A549 (cell line): ENCODE measurements at regions not wholly inside any gene's neighbourhood (a gene's known extent, or its start where the extent isn't known, plus 50 kb on each side); places are given as distances from the start of the nearest gene placed in this dataset.

Experiments used
- ATAC-seq, 2 experiments: fragments of 200-7000 bp in 1 of 2; fragments of >200 bp in 1 of 2; cut with Nextera tagmentation in 1 of 2; cut with Tn5 transposase in 1 of 2; 3 replicates each; pipeline versions ENCODE4 v1.8.0 to v1.9.1; 2018 to 2020; ENCODE audit warnings: mild to moderate bottlenecking in 1 of 2, moderate library complexity in 1 of 2
- CTCF ChIA-PET: fragments of 300-600 bp; sonication (Branson Sonifier 250); formaldehyde crosslinking; extraction: SDS; loops from one replicate; lab custom pipeline; 2021; ENCODE audit warnings: antibody characterized with exemption, inconsistent platforms; lab: Yijun Ruan, JAX
- POLR2A ChIA-PET: fragments of 350-600 bp; formaldehyde crosslinking; extraction: SDS; loops from one replicate; lab custom pipeline; 2021; ENCODE audit warnings: antibody characterized with exemption, inconsistent platforms; lab: Yijun Ruan, JAX
- DNase-seq, 2 experiments: peaks; one replicate each; pipeline versions ENCODE4 v3.0.0 to v3.0.0-alpha.2; 2011 to 2016; ENCODE audit warnings: low read depth in 1 of 2, low spot score in 1 of 2
- FAIRE-seq: peaks from 2 replicates; lab custom pipeline; 2011; peaks lifted over from hg19 to GRCh38; lab: Jason Lieb, UNC
- H3K27ac ChIP-seq, 2 experiments: fragments of >200 bp; sonication (Bioruptor Twin); formaldehyde crosslinking; 3 replicates each; pipeline ENCODE4 v1.5.1; 2016 to 2017
- H3K4me1 ChIP-seq: fragments of >200 bp; sonication (Bioruptor Twin); formaldehyde crosslinking; 3 replicates; pipeline ENCODE4 v1.6.1; 2016
- H3K4me2 ChIP-seq: fragments of >200 bp; sonication (Bioruptor Twin); formaldehyde crosslinking; 3 replicates; pipeline ENCODE4 v1.6.1; 2016
- H3K4me3 ChIP-seq: fragments of >200 bp; sonication (Bioruptor Twin); formaldehyde crosslinking; 3 replicates; pipeline ENCODE4 v1.5.1; 2016
- H3K9me3 ChIP-seq: fragments of >200 bp; sonication (Bioruptor Twin); formaldehyde crosslinking; 3 replicates; pipeline ENCODE4 v1.6.1; 2016
- BCL3 ChIP-seq: fragments of >200 bp; sonication (Bioruptor Twin); formaldehyde crosslinking; IDR thresholded peaks from 3 replicates; pipeline ENCODE4 v1.6.1; 2016
- BHLHE40 ChIP-seq: IDR thresholded peaks from 2 replicates; pipeline ENCODE4 v1.6.1; 2012; ENCODE audit warnings: low read depth, low read length, inconsistent platforms
- CBX8 ChIP-seq: fragments of 200-600 bp; sonication (generic); IDR thresholded peaks from 2 replicates; pipeline ENCODE4 v1.6.1; 2016
- CHD4 ChIP-seq: fragments of 200-600 bp; sonication (generic); IDR thresholded peaks from 2 replicates; pipeline ENCODE4 v1.6.1; 2016; ENCODE audit warnings: antibody characterized with exemption, mild to moderate bottlenecking, borderline replicate concordance
- EHF ChIP-seq: fragments of 250-450 bp; sonication (Bioruptor Pico); IDR thresholded peaks from 2 replicates; pipeline ENCODE4 v1.5.0; 2020; ENCODE audit warnings: mild to moderate bottlenecking
- ELK1 ChIP-seq: fragments of 150-350 bp; IDR thresholded peaks from 2 replicates; pipeline ENCODE4 v1.6.1; 2014; ENCODE audit warnings: low read depth, mild to moderate bottlenecking, low read length
- ESRRA ChIP-seq: fragments of 150-350 bp; IDR thresholded peaks from 2 replicates; pipeline ENCODE4 v1.6.1; 2014; ENCODE audit warnings: mild to moderate bottlenecking, low read length, borderline replicate concordance
- FOSL2 ChIP-seq, 2 experiments: fragments of 450-650 bp in 1 of 2; fragments of >200 bp in 1 of 2; sonication (Bioruptor Twin) in 1 of 2; formaldehyde crosslinking; IDR thresholded peaks; 2 replicates each; pipeline versions ENCODE4 v1.5.0 to v1.6.1; 2016 to 2020; ENCODE audit warnings: mild to moderate bottlenecking in 1 of 2, moderate library complexity in 1 of 2
- GATA3 ChIP-seq: IDR thresholded peaks from 2 replicates; pipeline ENCODE4 v1.6.1; 2012; ENCODE audit warnings: borderline replicate concordance
- HDAC2 ChIP-seq: fragments of 200-600 bp; sonication (generic); IDR thresholded peaks from 2 replicates; pipeline ENCODE4 v1.6.1; 2016
- HOXB13 ChIP-seq: fragments of 250-450 bp; sonication (Bioruptor Pico); IDR thresholded peaks from 2 replicates; pipeline ENCODE4 v1.5.0; 2020; ENCODE audit warnings: low read depth, mild to moderate bottlenecking, moderate library complexity
- JUN ChIP-seq, 2 experiments: fragments of >200 bp; sonication (Bioruptor Twin); formaldehyde crosslinking; IDR thresholded peaks; 2 replicates in 1 of 2; 3 replicates in 1 of 2; pipeline ENCODE4 v1.6.1; 2016 to 2017
- JUNB ChIP-seq: fragments of >200 bp; sonication (Bioruptor Twin); formaldehyde crosslinking; IDR thresholded peaks from 2 replicates; pipeline ENCODE4 v1.6.1; 2016
- MAFK ChIP-seq: fragments of 450-650 bp; IDR thresholded peaks from 2 replicates; pipeline ENCODE4 v1.6.1; 2014; ENCODE audit not compliant: partially characterized antibody
- MAZ ChIP-seq: fragments of 150-350 bp; IDR thresholded peaks from 2 replicates; pipeline ENCODE4 v1.6.1; 2014; ENCODE audit warnings: antibody characterized with exemption, low read depth, low read length, borderline replicate concordance
- NFE2L2 ChIP-seq: fragments of 150-350 bp; conservative IDR thresholded peaks from 2 replicates; pipeline ENCODE4 v1.6.1; 2014; ENCODE audit warnings: low read length
- NR3C1 ChIP-seq: fragments of >200 bp; sonication (Bioruptor Twin); formaldehyde crosslinking; IDR thresholded peaks from 3 replicates; pipeline ENCODE4 v1.6.1; 2017
- PHF8 ChIP-seq: fragments of 200-600 bp; sonication (generic); IDR thresholded peaks from 2 replicates; pipeline ENCODE4 v1.6.1; 2016; ENCODE audit warnings: low read depth, mild to moderate bottlenecking, antibody characterized with exemption, moderate library complexity, borderline replicate concordance
- POLR2AphosphoS2 ChIP-seq: conservative IDR thresholded peaks from 2 replicates; pipeline ENCODE4 v1.6.1; 2012; ENCODE audit warnings: low read length, improper control_type of control experiment, inconsistent platforms
- RARB ChIP-seq: fragments of 250-450 bp; sonication (Bioruptor Pico); IDR thresholded peaks from 2 replicates; pipeline ENCODE4 v1.8.0; 2021; ENCODE audit warnings: mild to moderate bottlenecking, moderate library complexity
- SREBF2 ChIP-seq: fragments of 450-650 bp; IDR thresholded peaks from 2 replicates; pipeline ENCODE4 v1.6.1; 2014; ENCODE audit warnings: mild to moderate bottlenecking, moderate library complexity
- ZC3H11A ChIP-seq: fragments of 450-650 bp; IDR thresholded peaks from 2 replicates; pipeline ENCODE4 v1.6.1; 2014; ENCODE audit warnings: antibody characterized with exemption, mild to moderate bottlenecking
- ZNF302 ChIP-seq: fragments of 250-450 bp; sonication (Bioruptor Pico); IDR thresholded peaks from 2 replicates; pipeline ENCODE4 v1.9.0; 2021; ENCODE audit warnings: inconsistent platforms, mild to moderate bottlenecking, moderate library complexity
- WGBS: methylation state at CpG from one replicate; pipeline ENCODE4 v1.1.6; 2017; ENCODE audit errors: missing lambda C conversion rate; 5-methylcytosine and 5-hydroxymethylcytosine counted together

- CTCF ChIA-PET = interaction anchor here (1.1 to 1.4 kb wide), 2 partner anchors 14 to 84 kb away, joined by 3 read pairs; no protein-coding TSS in a partner anchor
These were observed 130.2 kb upstream of the ATP2B1 start for GRCh38 chr12:89838833-89839232.

GRCh38 chr12:89836026-89836425 lies 127.4 kb upstream of the ATP2B1 start:
- DNase-seq = no peak
- H3K4me3 ChIP-seq = no peak overlapping the region
- peaks cover 15% of the 10 kb centered on the region; the same call in 2 of the 3 replicates for H3K4me1 ChIP-seq
- no peak for ATAC-seq
- CTCF ChIA-PET = no interaction called here
- FAIRE-seq = no peak
- POLR2A ChIA-PET = no interaction called here
- no peaks in the 10 kb centered on the region for H3K9me3 ChIP-seq
- WGBS = 84% methylated on average over 1 of the region's 1 CpG
- TF ChIP-seq SREBF2 = no peak
- no peak for TF ChIP-seq BHLHE40
- TF ChIP-seq ZC3H11A = no peak
- no peak for TF ChIP-seq HDAC2
- TF ChIP-seq PHF8 = no peak
- TF ChIP-seq BCL3 = no peak
- no peak for TF ChIP-seq HOXB13 (CRISPR knock-in tag)
- TF ChIP-seq ELK1 = no peak
- TF ChIP-seq ZNF302 (CRISPR knock-in tag) = no peak
- TF ChIP-seq NR3C1 = no peak
- no peak overlapping the region for H3K27ac ChIP-seq
- no peak overlapping the region for H3K4me2 ChIP-seq

More at GRCh38 chr12:89838833-89839232, 130.2 kb upstream of the ATP2B1 start:
- no peak for DNase-seq
- WGBS = 82% methylated on average over 1 of the region's 1 CpG
- Histone ChIP-seq H3K27ac (no peak overlapping the region), H3K4me2 (no peak overlapping the region), H3K4me3 (no peak overlapping the region), H3K4me1 (0 out of 3 replicates have a peak, but pooled peaks cover 6% of the 10 kb centered on the region), H3K9me3 (no peaks in the 10 kb centered on the region)
- no peak for ATAC-seq
- FAIRE-seq = no peak
- TF ChIP-seq POLR2AphosphoS2 = no peak
- no peak for TF ChIP-seq MAZ
- TF ChIP-seq BCL3 = no peak
- no peak for TF ChIP-seq PHF8
- TF ChIP-seq RARB (CRISPR knock-in tag) = no peak
- no peak for TF ChIP-seq JUNB
- no peak for TF ChIP-seq CHD4
- no peak for TF ChIP-seq JUN (IDR thresholded peaks at IDR 0.05)
- no peak for TF ChIP-seq EHF (CRISPR knock-in tag)
- TF ChIP-seq BHLHE40 = no peak
- TF ChIP-seq, all 56 proteins: peak for 0
- POLR2A ChIA-PET = interaction anchor here (0.6 kb wide), 1 partner anchor 68 kb away, joined by 4 read pairs; no protein-coding TSS in a partner anchor

- POLR2A ChIA-PET = interaction anchor here (1.7 kb wide), 1 partner anchor 126 kb away, joined by 5 read pairs; the partner anchor contains the start of gene ATP2B1
- H3K27ac ChIP-seq = no peak overlapping the region
- no peak for DNase-seq
- 94% methylated on average over 1 of the region's 1 CpG for WGBS
- H3K4me1 ChIP-seq = peaks cover 15% of the 10 kb centered on the region; the same call in 2 of the 3 replicates
- no peaks in the 10 kb centered on the region for H3K9me3 ChIP-seq
- no peak overlapping the region for H3K4me3 ChIP-seq
- CTCF ChIA-PET = interaction anchor here (0.6 kb wide), 1 partner anchor 178 kb away, joined by 3 read pairs; no protein-coding TSS in a partner anchor
- H3K4me2 ChIP-seq = no peak overlapping the region
- no peak for TF ChIP-seq NFE2L2
- peak; percentile 11 for TF ChIP-seq MAFK
- TF ChIP-seq FOSL2 (IDR thresholded peaks at IDR 0.05) = no peak
- no peak for TF ChIP-seq FOSL2 (CRISPR knock-in tag; IDR thresholded peaks at IDR 0.05)
- no peak for TF ChIP-seq GATA3
- TF ChIP-seq CBX8 = no peak
- TF ChIP-seq HDAC2 = no peak
- no peak for TF ChIP-seq ESRRA
- no peak for TF ChIP-seq CHD4
- TF ChIP-seq, all 56 proteins: peak for 1
- FAIRE-seq = no peak
- ATAC-seq = no peak
These were observed 126.0 kb upstream of the ATP2B1 start for GRCh38 chr12:89834676-89835075.
